SK-N-SH (cell line): ENCODE measurements at regions not wholly inside any gene's neighbourhood (a gene's known extent, or its start where the extent isn't known, plus 50 kb on each side); places are given as distances from the start of the nearest gene placed in this dataset.

ENCODE experiments used
- CTCF ChIA-PET: fragments of 300-600, 350-600 bp; formaldehyde crosslinking; extraction: SDS; loops from one replicate; lab custom pipeline; 2021; lab: Yijun Ruan, JAX
- POLR2A ChIA-PET: fragments of 350-600 bp; sonication (Branson Sonifier 250); formaldehyde crosslinking; extraction: SDS; loops from one replicate; lab custom pipeline; 2020; ENCODE audit warnings: antibody characterized with exemption, inconsistent platforms; lab: Yijun Ruan, JAX
- DNase-seq: peaks from one replicate; pipeline ENCODE4 v3.0.0; 2012
- H2AFZ ChIP-seq: fragments of 200-600 bp; sonication (generic); 2 replicates; pipeline ENCODE4 v1.8.1; 2016; ENCODE audit warnings: antibody characterized with exemption, mild to moderate bottlenecking, low read depth
- H3F3A ChIP-seq: fragments of 200-600 bp; sonication (generic); replicated peaks from 2 replicates; pipeline ENCODE3; 2016; ENCODE audit warnings: antibody characterized with exemption, mild to moderate bottlenecking; ENCODE audit not compliant: insufficient read depth
- H3K27ac ChIP-seq, 2 experiments: fragments of 200-500 bp in 1 of 2; fragments of 200-600 bp in 1 of 2; sonication (Bioruptor generic) in 1 of 2; sonication (generic), shearing (Covaris generic) in 1 of 2; 2 replicates each; pipeline versions ENCODE4 v1.5.1 to v1.6.1; 2014 to 2016; ENCODE audit warnings: low read depth in 2 of 2, inconsistent platforms in 1 of 2, low read length in 1 of 2, mild to moderate bottlenecking in 1 of 2, mixed read lengths in 1 of 2
- H3K27me3 ChIP-seq: fragments of 200-600 bp; sonication (generic), shearing (Covaris generic); 2 replicates; pipeline ENCODE4 v1.6.1; 2016; ENCODE audit warnings: mixed run types; ENCODE audit not compliant: insufficient read depth
- H3K36me3 ChIP-seq, 2 experiments: fragments of 200-500 bp in 1 of 2; fragments of 200-600 bp in 1 of 2; sonication (Bioruptor generic) in 1 of 2; sonication (generic) in 1 of 2; replicated peaks in 1 of 2; 2 replicates each; pipeline versions ENCODE3 to v1.5.1; 2014 to 2016; ENCODE audit warnings: low read length in 1 of 2, mild to moderate bottlenecking in 1 of 2; ENCODE audit not compliant: insufficient read depth in 2 of 2, control insufficient read depth in 1 of 2
- H3K4me1 ChIP-seq, 2 experiments: fragments of 200-500 bp in 1 of 2; fragments of 200-600 bp in 1 of 2; sonication (Bioruptor generic) in 1 of 2; sonication (generic), shearing (Covaris generic) in 1 of 2; 2 replicates each; pipeline versions ENCODE4 v1.5.1 to v1.6.1; 2014 to 2016; ENCODE audit warnings: low read depth in 1 of 2, low read length in 1 of 2, mixed run types in 1 of 2; ENCODE audit not compliant: insufficient read depth in 2 of 2, control insufficient read depth in 1 of 2
- H3K4me2 ChIP-seq: fragments of 200-600 bp; sonication (generic), shearing (Covaris generic); 2 replicates; pipeline ENCODE4 v1.6.1; 2017; ENCODE audit warnings: mixed run types
- H3K4me3 ChIP-seq, 2 experiments: fragments of 200-500 bp in 1 of 2; fragments of 200-600 bp in 1 of 2; sonication (Bioruptor generic) in 1 of 2; sonication (generic), shearing (Covaris generic) in 1 of 2; 2 replicates each; pipeline versions ENCODE4 v1.5.1 to v1.8.1; 2014 to 2016; ENCODE audit warnings: low read depth in 2 of 2, inconsistent platforms in 1 of 2, low read length in 1 of 2, mild to moderate bottlenecking in 1 of 2, mixed read lengths in 1 of 2, moderate library complexity in 1 of 2
- H3K79me2 ChIP-seq: fragments of 200-600 bp; sonication (generic); 2 replicates; pipeline ENCODE4 v1.8.1; 2017; ENCODE audit warnings: mild to moderate bottlenecking; ENCODE audit not compliant: insufficient read depth
- H3K9ac ChIP-seq: fragments of 200-600 bp; sonication (generic); 2 replicates; pipeline ENCODE4 v1.6.1; 2017; ENCODE audit warnings: mixed run types
- H3K9me2 ChIP-seq: fragments of 200-600 bp; sonication (generic); 2 replicates; pipeline ENCODE4 v1.6.1; 2017; ENCODE audit warnings: mixed run types
- H3K9me3 ChIP-seq: fragments of 200-600 bp; sonication (generic); 2 replicates; pipeline ENCODE4 v1.6.1; 2017; ENCODE audit warnings: mixed run types, mild to moderate bottlenecking, moderate library complexity
- H4K20me1 ChIP-seq: fragments of 200-600 bp; sonication (generic); 2 replicates; pipeline ENCODE4 v1.6.1; 2017; ENCODE audit warnings: mild to moderate bottlenecking, mixed run types; ENCODE audit not compliant: insufficient read depth
- ELF1 ChIP-seq: IDR thresholded peaks from 2 replicates; pipeline ENCODE4 v1.4.0; 2012
- FOXJ3 ChIP-seq: sonication (generic); formaldehyde crosslinking; IDR thresholded peaks from 2 replicates; pipeline ENCODE4 v1.5.1; 2020; ENCODE audit warnings: mild to moderate bottlenecking, missing genetic modification reagents
- FOXM1 ChIP-seq: IDR thresholded peaks from 2 replicates; pipeline ENCODE4 v1.4.0; 2012; ENCODE audit warnings: low read depth, mild to moderate bottlenecking
- GABPA ChIP-seq: IDR thresholded peaks from 2 replicates; pipeline ENCODE4 v1.4.0; 2012; ENCODE audit warnings: low read depth, mild to moderate bottlenecking
- MEF2A ChIP-seq: IDR thresholded peaks from 2 replicates; pipeline ENCODE4 v1.4.0; 2012; ENCODE audit warnings: low read depth, borderline replicate concordance
- POLR2AphosphoS5 ChIP-seq: IDR thresholded peaks from 2 replicates; pipeline ENCODE4 v1.6.1; 2012; ENCODE audit warnings: low read depth, low read length
- RFX5 ChIP-seq: IDR thresholded peaks from 2 replicates; pipeline ENCODE4 v1.6.1; 2012; ENCODE audit warnings: mild to moderate bottlenecking, improper control_type of control experiment, low read length
- SMC3 ChIP-seq: IDR thresholded peaks from 2 replicates; pipeline ENCODE4 v1.6.1; 2012; ENCODE audit warnings: low read depth, low read length, improper control_type of control experiment
- TCF12 ChIP-seq: IDR thresholded peaks from 2 replicates; pipeline ENCODE4 v1.4.0; 2012
- ZBTB33 ChIP-seq: IDR thresholded peaks from 2 replicates; pipeline ENCODE4 v1.4.0; 2012; ENCODE audit warnings: low read depth, borderline replicate concordance
- WGBS: methylation state at CpG from one replicate; pipeline ENCODE4 v1.1.6; 2017; ENCODE audit warnings: low lambda C conversion rate; 5-methylcytosine and 5-hydroxymethylcytosine counted together
- TF ChIP-seq, protein P1 (sequence below): fragments of 200-600 bp; sonication (generic); IDR thresholded peaks from 2 replicates; pipeline ENCODE4 v1.6.1; 2017; ENCODE audit warnings: antibody characterized with exemption, mild to moderate bottlenecking, moderate library complexity
- TF ChIP-seq, protein P2 (sequence below): IDR thresholded peaks from 2 replicates; pipeline ENCODE4 v1.4.0; 2012; ENCODE audit warnings: low read depth, borderline replicate concordance

- H4K20me1 ChIP-seq: no peaks in the 10 kb centered on the region
- H3K9me3 ChIP-seq: no peaks in the 10 kb centered on the region
- peak; percentile 24 for DNase-seq
- H2AFZ ChIP-seq: peak overlapping the region; percentile 25; the same call in 1 of the 2 replicates
- no peaks in the 10 kb centered on the region for H3K36me3 ChIP-seq
- H3K9me2 ChIP-seq: no peaks in the 10 kb centered on the region
- no peak overlapping the region for H3K9ac ChIP-seq
- no peaks in the 10 kb centered on the region for H3F3A ChIP-seq
- no peaks in the 10 kb centered on the region for H3K27me3 ChIP-seq
- ChIA-PET POLR2A (no interaction called here), CTCF (interaction anchor here (0.6 to 1.3 kb wide), 7 partner anchors 8 to 266 kb away, joined by 3 to 5 read pairs (median 3); no protein-coding TSS in a partner anchor)
- WGBS: 33% methylated on average over 4 of the region's 4 CpGs
- peak overlapping the region; percentile 9; the same call in 1 of the 2 replicates for H3K4me2 ChIP-seq
- TF ChIP-seq, protein P1, sequence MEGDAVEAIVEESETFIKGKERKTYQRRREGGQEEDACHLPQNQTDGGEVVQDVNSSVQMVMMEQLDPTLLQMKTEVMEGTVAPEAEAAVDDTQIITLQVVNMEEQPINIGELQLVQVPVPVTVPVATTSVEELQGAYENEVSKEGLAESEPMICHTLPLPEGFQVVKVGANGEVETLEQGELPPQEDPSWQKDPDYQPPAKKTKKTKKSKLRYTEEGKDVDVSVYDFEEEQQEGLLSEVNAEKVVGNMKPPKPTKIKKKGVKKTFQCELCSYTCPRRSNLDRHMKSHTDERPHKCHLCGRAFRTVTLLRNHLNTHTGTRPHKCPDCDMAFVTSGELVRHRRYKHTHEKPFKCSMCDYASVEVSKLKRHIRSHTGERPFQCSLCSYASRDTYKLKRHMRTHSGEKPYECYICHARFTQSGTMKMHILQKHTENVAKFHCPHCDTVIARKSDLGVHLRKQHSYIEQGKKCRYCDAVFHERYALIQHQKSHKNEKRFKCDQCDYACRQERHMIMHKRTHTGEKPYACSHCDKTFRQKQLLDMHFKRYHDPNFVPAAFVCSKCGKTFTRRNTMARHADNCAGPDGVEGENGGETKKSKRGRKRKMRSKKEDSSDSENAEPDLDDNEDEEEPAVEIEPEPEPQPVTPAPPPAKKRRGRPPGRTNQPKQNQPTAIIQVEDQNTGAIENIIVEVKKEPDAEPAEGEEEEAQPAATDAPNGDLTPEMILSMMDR: peak; percentile 67
- no peak for TF ChIP-seq TCF12
- H3K4me1 ChIP-seq: no peaks in the 10 kb centered on the region; a peak in 1 of 4 replicates
- H3K27ac ChIP-seq: no peak overlapping the region
- no peaks in the 10 kb centered on the region for H3K79me2 ChIP-seq
- H3K4me3 ChIP-seq: peak overlapping the region; percentile 9 to 21; a peak in 2 of 4 replicates
Measured at GRCh38 chr21:17931080-17931479, 111.9 kb upstream of the C21orf91 start.

GRCh38 chr21:17930093-17930492 lies 110.9 kb upstream of the C21orf91 start:
- H3F3A ChIP-seq: peaks cover 7% of the 10 kb centered on the region
- H3K9me2 ChIP-seq: no peaks in the 10 kb centered on the region
- H2AFZ ChIP-seq: no peak overlapping the region
- WGBS: 0% methylated on average over 1 of the region's 1 CpG
- no peaks in the 10 kb centered on the region; a peak in 1 of 4 replicates for H3K4me1 ChIP-seq
- H3K9ac ChIP-seq: no peak overlapping the region
- no peak for DNase-seq
- H3K79me2 ChIP-seq: no peaks in the 10 kb centered on the region; the same call in 1 of the 2 replicates
- no peak overlapping the region for H3K27ac ChIP-seq
- POLR2A ChIA-PET: no interaction called here
- no peaks in the 10 kb centered on the region for H3K9me3 ChIP-seq
- TF ChIP-seq ELF1: no peak
- TF ChIP-seq ZBTB33: no peak
- TF ChIP-seq RFX5: no peak
- TF ChIP-seq, protein P2, sequence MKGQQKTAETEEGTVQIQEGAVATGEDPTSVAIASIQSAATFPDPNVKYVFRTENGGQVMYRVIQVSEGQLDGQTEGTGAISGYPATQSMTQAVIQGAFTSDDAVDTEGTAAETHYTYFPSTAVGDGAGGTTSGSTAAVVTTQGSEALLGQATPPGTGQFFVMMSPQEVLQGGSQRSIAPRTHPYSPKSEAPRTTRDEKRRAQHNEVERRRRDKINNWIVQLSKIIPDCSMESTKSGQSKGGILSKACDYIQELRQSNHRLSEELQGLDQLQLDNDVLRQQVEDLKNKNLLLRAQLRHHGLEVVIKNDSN: no peak
- no peak for TF ChIP-seq MEF2A
- TF ChIP-seq SMC3: no peak
- TF ChIP-seq FOXM1: no peak
- no peak for TF ChIP-seq FOXJ3
- TF ChIP-seq POLR2AphosphoS5: no peak
- TF ChIP-seq GABPA: no peak
- TF ChIP-seq, all 33 proteins: peak for 0
- no peaks in the 10 kb centered on the region for H3K36me3 ChIP-seq
- no peaks in the 10 kb centered on the region for H3K27me3 ChIP-seq
- CTCF ChIA-PET: no interaction called here
- no peaks in the 10 kb centered on the region for H4K20me1 ChIP-seq
- no peak overlapping the region for H3K4me3 ChIP-seq
- H3K4me2 ChIP-seq: no peak overlapping the region
